ENCODE measurements at regions not wholly inside any gene's neighbourhood (a gene's known extent, or its start where the extent isn't known, plus 50 kb on each side); places are given as distances from the start of the nearest gene placed in this dataset.

DNA sequence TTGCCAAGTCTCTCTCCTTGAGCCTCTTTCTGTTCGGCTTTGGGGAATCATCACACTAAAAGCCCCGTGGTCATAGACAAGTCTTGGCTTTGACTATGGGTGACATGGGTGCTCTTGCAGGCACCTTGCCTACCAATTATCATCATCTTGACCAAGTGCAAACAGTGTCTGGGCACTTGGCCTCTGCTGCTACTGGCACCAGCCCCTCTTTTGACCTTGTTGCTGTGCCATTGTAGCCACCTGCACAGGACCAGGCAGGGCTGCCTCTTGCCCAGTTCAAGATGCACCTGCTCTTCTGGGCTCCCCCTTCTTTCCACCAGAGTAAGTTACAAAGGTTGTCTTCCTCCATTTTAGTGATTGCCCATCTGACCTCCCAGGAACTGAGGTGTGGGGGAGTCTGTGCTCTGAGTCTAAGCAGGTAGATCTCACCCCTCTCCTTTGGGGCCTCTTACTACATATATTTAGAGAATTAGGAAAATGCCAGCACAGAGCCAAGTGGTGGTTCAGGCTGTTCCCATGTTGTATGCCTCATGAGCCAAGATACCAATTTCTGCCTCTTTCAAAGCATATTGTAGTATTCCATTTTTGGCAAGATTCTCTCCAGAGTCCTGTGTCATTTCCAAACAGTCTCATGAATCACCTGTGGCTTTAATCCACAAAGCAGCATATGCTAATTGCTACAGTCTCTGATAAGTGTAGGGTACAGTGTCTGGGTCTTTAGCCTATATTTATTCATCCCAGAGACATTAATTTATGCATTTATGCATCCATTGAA is 142.9 kb upstream of the DAP start:
- DNase-seq, result no peak

DNA sequence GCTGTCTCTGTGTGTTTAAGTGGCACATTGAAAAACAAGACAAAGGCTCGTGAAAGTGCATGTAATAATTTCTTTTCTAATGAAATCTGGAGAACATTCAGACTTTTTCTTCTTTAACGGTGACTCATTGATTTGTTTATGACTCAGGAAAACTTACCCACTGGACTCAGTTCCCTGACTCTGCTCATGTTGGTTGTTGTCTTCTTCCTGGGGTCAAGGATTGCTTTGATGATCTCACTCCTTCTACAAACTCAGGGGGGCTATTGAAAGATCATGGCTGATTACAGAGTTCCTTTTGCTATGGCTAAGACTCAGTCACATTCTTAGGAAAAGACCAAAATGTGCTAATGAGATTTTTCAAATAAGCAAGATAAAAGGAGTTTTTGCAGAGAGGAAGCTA is 141.1 kb upstream of the DAP start:
- intact Hi-C loops (cut with DNase I), result no loop called here
- no peak overlapping the region for H3K27ac ChIP-seq (ENCODE audit: low read depth in 1 of 2, low read length in 2 of 2)
- no peaks in the 10 kb centered on the region for H3K36me3 ChIP-seq (ENCODE audit: control insufficient read depth in 1 of 2, insufficient read depth in 2 of 2, low read length in 1 of 2)
- no peaks in the 10 kb centered on the region for H3K4me1 ChIP-seq (ENCODE audit: control insufficient read depth in 1 of 2, insufficient read depth in 2 of 2, low read length in 2 of 2)
- no peak for DNase-seq
- peaks cover 3% of the 10 kb centered on the region for H3K9me3 ChIP-seq (ENCODE audit: control insufficient read depth, low read length)
- 47 to 51% methylated on average over 2 of the region's 2 CpGs for WGBS, 2 donors
- no peak for ATAC-seq (ENCODE audit: low FRiP score)
- H3K27me3 ChIP-seq (ENCODE audit: control insufficient read depth in 1 of 2, insufficient read depth in 2 of 2, low read length in 1 of 2), result peaks cover 0 to 3% of the 10 kb centered on the region in 2 donors
- no peak overlapping the region for H3K4me3 ChIP-seq (ENCODE audit: low read length in 2 of 2)

More for the DNA sequence above, 142.9 kb upstream of the DAP start:
- Histone ChIP-seq H3K27ac (ENCODE audit: low read depth in 1 of 2, low read length in 2 of 2) (no peak overlapping the region), H3K4me1 (ENCODE audit: control insufficient read depth in 1 of 2, insufficient read depth in 2 of 2, low read length in 2 of 2) (no peaks in the 10 kb centered on the region), H3K9me3 (ENCODE audit: control insufficient read depth, low read length) (peaks cover 4% of the 10 kb centered on the region), H3K4me3 (ENCODE audit: low read length in 2 of 2) (no peak overlapping the region), H3K36me3 (ENCODE audit: control insufficient read depth in 1 of 2, insufficient read depth in 2 of 2, low read length in 1 of 2) (no peaks in the 10 kb centered on the region), H3K27me3 (ENCODE audit: control insufficient read depth in 1 of 2, insufficient read depth in 2 of 2, low read length in 1 of 2) (peaks cover 0 to 3% of the 10 kb centered on the region in 2 donors)
- WGBS, 2 donors, result 93% methylated on average over 2 of the region's 2 CpGs
- ATAC-seq (ENCODE audit: low FRiP score), result no peak
- intact Hi-C loops (cut with DNase I), result no loop called here

DNA sequence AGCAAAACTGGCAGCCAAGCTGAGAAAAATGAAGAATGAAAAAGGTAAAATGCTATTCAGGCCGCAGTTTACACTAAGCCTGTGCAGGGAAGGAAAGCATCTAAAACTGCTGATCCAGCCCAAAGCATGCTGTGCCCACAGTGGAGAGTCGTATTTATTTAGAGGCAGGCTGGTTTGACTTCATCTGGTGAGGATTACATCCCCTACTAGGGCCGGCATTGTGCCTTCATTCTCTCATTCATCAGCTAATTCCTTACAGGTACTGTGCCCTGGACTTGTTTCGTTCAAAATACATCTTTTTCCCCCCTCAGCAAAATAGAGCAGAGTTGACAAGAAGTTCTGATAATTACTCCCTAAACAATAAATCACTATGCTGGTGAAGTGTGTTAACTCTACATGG is 137.5 kb upstream of the DAP start:
- H3K9me3 ChIP-seq (ENCODE audit: control insufficient read depth, low read length), result no peaks in the 10 kb centered on the region
- no peak overlapping the region for H3K4me3 ChIP-seq (ENCODE audit: low read length in 2 of 2)
- intact Hi-C loops (cut with DNase I), result no loop called here
- H3K27ac ChIP-seq (ENCODE audit: low read depth in 1 of 2, low read length in 2 of 2), result no peak overlapping the region
- 37 to 40% methylated on average over 4 of the region's 4 CpGs for WGBS, 2 donors
- H3K4me1 ChIP-seq (ENCODE audit: control insufficient read depth in 1 of 2, insufficient read depth in 2 of 2, low read length in 2 of 2), result no peaks in the 10 kb centered on the region
- DNase-seq (no peak), ATAC-seq (ENCODE audit: low FRiP score) (no peak)
- no peaks in the 10 kb centered on the region for H3K36me3 ChIP-seq (ENCODE audit: control insufficient read depth in 1 of 2, insufficient read depth in 2 of 2, low read length in 1 of 2)
- H3K27me3 ChIP-seq (ENCODE audit: control insufficient read depth in 1 of 2, insufficient read depth in 2 of 2, low read length in 1 of 2), result no peaks in the 10 kb centered on the region

DNA sequence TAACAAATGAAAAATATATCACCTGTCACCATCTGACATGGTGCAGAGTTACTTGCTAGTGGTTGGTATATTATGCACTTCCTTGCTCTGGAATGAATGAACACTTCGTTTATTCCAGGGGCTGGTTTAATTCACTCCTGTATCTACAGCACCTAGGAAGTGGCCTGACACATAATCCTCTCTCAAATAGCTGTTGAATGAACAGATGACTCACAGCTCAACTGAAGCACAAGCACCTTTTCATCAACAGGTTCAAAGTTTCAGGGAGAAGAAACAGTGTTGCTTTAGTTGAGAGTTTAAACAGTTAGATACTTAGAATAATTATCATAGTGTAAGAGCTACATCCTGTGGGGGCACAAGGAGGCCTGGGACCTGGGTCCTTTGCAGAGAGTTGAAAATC is 135.0 kb upstream of the DAP start:
- H3K4me3 ChIP-seq (ENCODE audit: low read length in 2 of 2), result no peak overlapping the region
- H3K36me3 ChIP-seq (ENCODE audit: control insufficient read depth in 1 of 2, insufficient read depth in 2 of 2, low read length in 1 of 2), result no peaks in the 10 kb centered on the region
- DNase-seq (no peak), ATAC-seq (ENCODE audit: low FRiP score) (no peak)
- H3K9me3 ChIP-seq (ENCODE audit: control insufficient read depth, low read length), result peaks cover 2% of the 10 kb centered on the region
- WGBS, 2 donors, result 55 to 66% methylated on average over 1 of the region's 1 CpG
- intact Hi-C loops (cut with DNase I), result no loop called here
- no peak overlapping the region for H3K27ac ChIP-seq (ENCODE audit: low read depth in 1 of 2, low read length in 2 of 2)
- H3K4me1 ChIP-seq (ENCODE audit: control insufficient read depth in 1 of 2, insufficient read depth in 2 of 2, low read length in 2 of 2), result no peaks in the 10 kb centered on the region
- H3K27me3 ChIP-seq (ENCODE audit: control insufficient read depth in 1 of 2, insufficient read depth in 2 of 2, low read length in 1 of 2), result no peaks in the 10 kb centered on the region

DNA sequence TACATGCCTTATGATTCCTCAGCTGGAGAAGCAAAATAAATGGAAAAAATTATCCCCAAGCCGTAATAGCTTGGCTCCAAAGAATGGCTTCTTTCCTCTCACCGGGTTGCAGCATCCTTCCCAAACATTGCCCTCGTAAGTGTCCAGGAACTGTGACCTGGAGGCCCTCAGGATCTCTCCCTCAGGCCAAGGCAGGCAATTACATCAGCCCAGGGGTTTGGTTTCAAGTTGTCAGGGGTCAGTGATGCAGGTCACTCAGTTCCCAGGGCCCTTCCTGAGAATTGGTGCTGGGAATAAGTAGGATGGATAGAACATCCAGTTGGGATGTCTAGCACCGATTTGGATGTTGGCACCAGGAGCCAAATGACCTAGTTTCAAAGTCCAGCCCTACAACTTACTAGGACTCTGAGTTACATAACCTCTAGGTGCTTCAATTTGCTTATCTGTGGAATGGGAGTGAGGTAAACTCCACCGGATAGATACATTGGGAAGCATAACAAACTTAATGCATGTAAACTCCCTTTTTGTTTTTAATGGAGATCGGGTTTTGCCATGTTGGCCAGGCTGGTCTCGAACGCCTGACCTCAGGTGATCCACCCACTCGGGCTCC is 133.5 kb upstream of the DAP start:
- WGBS, 2 donors, result 50 to 57% methylated on average over 9 of the region's 9 CpGs
- peaks cover 2% of the 10 kb centered on the region for H3K9me3 ChIP-seq (ENCODE audit: control insufficient read depth, low read length)
- ATAC-seq (ENCODE audit: low FRiP score) (no peak), DNase-seq (no peak)
- no peaks in the 10 kb centered on the region for H3K27me3 ChIP-seq (ENCODE audit: control insufficient read depth in 1 of 2, insufficient read depth in 2 of 2, low read length in 1 of 2)
- no peak overlapping the region for H3K4me3 ChIP-seq (ENCODE audit: low read length in 2 of 2)
- no peaks in the 10 kb centered on the region for H3K4me1 ChIP-seq (ENCODE audit: control insufficient read depth in 1 of 2, insufficient read depth in 2 of 2, low read length in 2 of 2)
- H3K27ac ChIP-seq (ENCODE audit: low read depth in 1 of 2, low read length in 2 of 2), result no peak overlapping the region
- intact Hi-C loops (cut with DNase I), result no loop called here
- H3K36me3 ChIP-seq (ENCODE audit: control insufficient read depth in 1 of 2, insufficient read depth in 2 of 2, low read length in 1 of 2), result no peaks in the 10 kb centered on the region

DNA sequence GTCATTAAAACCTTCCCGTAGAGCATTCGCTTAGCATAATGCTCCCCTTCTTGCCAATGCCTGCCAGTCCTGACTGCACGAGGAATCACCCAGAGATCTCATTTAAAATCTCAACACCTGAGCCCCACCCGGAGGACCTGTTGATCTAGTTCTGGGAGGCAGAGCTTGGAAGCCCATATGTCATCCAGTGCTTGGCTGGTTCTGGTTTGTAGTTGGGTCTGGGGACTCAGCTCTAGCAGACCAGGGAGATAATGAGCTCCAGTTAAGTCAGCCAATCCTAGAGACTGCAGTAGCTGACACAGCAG is 131.8 kb upstream of the DAP start:
- Histone ChIP-seq H3K4me1 (ENCODE audit: control insufficient read depth in 1 of 2, insufficient read depth in 2 of 2, low read length in 2 of 2) (no peaks in the 10 kb centered on the region), H3K4me3 (ENCODE audit: low read length in 2 of 2) (no peak overlapping the region), H3K36me3 (ENCODE audit: control insufficient read depth in 1 of 2, insufficient read depth in 2 of 2, low read length in 1 of 2) (no peaks in the 10 kb centered on the region), H3K9me3 (ENCODE audit: control insufficient read depth, low read length) (peaks cover 2% of the 10 kb centered on the region), H3K27ac (ENCODE audit: low read depth in 1 of 2, low read length in 2 of 2) (no peak overlapping the region), H3K27me3 (ENCODE audit: control insufficient read depth in 1 of 2, insufficient read depth in 2 of 2, low read length in 1 of 2) (no peaks in the 10 kb centered on the region)
- DNase-seq, result no peak
- WGBS, 2 donors, result 83 to 89% methylated on average over 4 of the region's 4 CpGs
- intact Hi-C loops (cut with DNase I), result no loop called here
- ATAC-seq (ENCODE audit: low FRiP score), result no peak

DNA sequence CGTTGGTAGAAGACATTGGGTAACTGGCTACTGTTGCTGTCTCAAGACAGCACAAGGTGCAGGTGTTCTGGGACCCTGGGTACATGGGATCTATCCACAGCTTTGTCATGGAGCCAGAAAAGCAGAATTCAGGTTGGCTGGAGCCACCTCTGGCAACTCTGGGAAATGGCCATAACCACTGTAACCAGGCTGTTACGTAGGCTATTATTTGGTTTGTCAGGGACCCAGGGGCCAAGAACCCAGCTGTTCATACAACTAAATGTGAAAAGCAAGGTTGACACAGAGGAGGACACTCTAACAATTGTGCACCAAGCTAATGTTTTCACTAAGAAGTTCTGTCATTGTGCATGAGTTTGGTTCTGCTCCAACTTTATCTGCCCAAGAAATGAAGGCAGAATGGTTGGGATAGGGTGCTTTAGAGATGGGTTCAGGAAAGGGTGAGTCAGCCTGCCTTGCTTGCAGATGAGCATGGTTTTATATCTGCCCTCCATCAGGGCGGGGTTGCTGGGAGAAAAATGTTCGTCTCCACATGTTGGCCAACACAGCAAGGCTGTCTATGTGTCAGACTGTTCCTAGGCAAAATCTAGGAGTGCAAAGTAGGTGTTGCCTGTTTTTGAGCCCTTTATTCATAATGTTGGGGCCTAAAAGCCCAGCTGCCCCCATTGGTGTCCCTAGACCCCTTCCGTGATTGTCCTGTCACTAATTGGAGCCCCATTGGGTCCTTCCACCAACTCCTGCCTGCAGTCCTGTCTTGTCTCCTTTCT is 131.3 kb upstream of the DAP start:
- Histone ChIP-seq H3K27ac (ENCODE audit: low read depth in 1 of 2, low read length in 2 of 2) (no peak overlapping the region), H3K36me3 (ENCODE audit: control insufficient read depth in 1 of 2, insufficient read depth in 2 of 2, low read length in 1 of 2) (no peaks in the 10 kb centered on the region), H3K4me3 (ENCODE audit: low read length in 2 of 2) (no peak overlapping the region), H3K4me1 (ENCODE audit: control insufficient read depth in 1 of 2, insufficient read depth in 2 of 2, low read length in 2 of 2) (no peaks in the 10 kb centered on the region), H3K27me3 (ENCODE audit: control insufficient read depth in 1 of 2, insufficient read depth in 2 of 2, low read length in 1 of 2) (no peaks in the 10 kb centered on the region), H3K9me3 (ENCODE audit: control insufficient read depth, low read length) (peaks cover 2% of the 10 kb centered on the region)
- DNase-seq (no peak), ATAC-seq (ENCODE audit: low FRiP score) (no peak)
- intact Hi-C loops (cut with DNase I), result no loop called here
- WGBS, 2 donors, result 81 to 82% methylated on average over 5 of the region's 5 CpGs

DNA sequence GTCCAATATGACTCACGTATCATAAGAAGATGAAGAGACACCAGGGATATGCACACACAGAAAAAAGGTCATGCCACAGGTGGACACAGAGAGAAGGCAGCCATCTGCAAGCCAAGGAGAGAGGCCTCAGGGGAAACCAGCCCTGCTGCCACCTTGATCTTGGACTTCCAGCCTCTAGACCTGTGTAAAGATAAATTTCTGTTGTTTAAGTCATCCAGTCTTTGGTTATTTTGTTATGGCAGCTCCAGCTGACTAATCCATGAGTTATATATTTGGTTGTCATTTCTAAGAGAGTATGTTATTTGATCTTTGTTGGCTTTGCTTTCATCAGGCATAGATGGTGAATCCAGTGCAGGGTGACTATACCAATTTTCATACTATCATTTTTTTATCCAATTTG is 130.2 kb upstream of the DAP start:
- 83 to 89% methylated on average over 1 of the region's 1 CpG for WGBS, 2 donors

DNA sequence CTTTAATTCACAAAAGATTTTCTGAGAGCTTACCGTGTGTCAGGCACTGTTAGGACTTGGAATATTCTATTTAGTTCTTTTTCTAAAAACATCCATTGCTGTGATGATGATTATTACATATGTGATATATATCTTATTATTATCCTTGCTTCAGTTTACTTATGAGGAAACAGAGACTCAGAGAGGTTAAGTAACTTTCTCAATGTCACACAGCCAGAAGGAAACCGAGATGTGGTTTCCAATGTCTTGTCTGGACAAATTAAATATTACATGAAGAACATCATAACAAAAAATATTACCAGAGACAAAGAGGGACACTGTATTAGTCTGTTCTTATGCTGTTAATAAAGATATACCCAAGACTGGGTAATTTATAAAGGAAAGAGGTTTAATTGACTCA is 125.5 kb upstream of the DAP start:
- ATAC-seq (ENCODE audit: low FRiP score) (no peak), DNase-seq (no peak)
- H3K27ac ChIP-seq (ENCODE audit: low read depth in 1 of 2, low read length in 2 of 2), result no peak overlapping the region
- no peak overlapping the region for H3K4me3 ChIP-seq (ENCODE audit: low read length in 2 of 2)
- H3K27me3 ChIP-seq (ENCODE audit: control insufficient read depth in 1 of 2, insufficient read depth in 2 of 2, low read length in 1 of 2), result no peaks in the 10 kb centered on the region
- WGBS, 2 donors, result 86 to 94% methylated on average over 2 of the region's 2 CpGs
- peaks cover 2% of the 10 kb centered on the region for H3K9me3 ChIP-seq (ENCODE audit: control insufficient read depth, low read length)
- H3K36me3 ChIP-seq (ENCODE audit: control insufficient read depth in 1 of 2, insufficient read depth in 2 of 2, low read length in 1 of 2), result no peaks in the 10 kb centered on the region
- intact Hi-C loops (cut with DNase I), result no loop called here
- H3K4me1 ChIP-seq (ENCODE audit: control insufficient read depth in 1 of 2, insufficient read depth in 2 of 2, low read length in 2 of 2), result no peaks in the 10 kb centered on the region

More for the DNA sequence above, 130.2 kb upstream of the DAP start:
- peaks cover 2% of the 10 kb centered on the region for H3K9me3 ChIP-seq (ENCODE audit: control insufficient read depth, low read length)
- no peaks in the 10 kb centered on the region for H3K4me1 ChIP-seq (ENCODE audit: control insufficient read depth in 1 of 2, insufficient read depth in 2 of 2, low read length in 2 of 2)
- H3K27ac ChIP-seq (ENCODE audit: low read depth in 1 of 2, low read length in 2 of 2), result no peak overlapping the region
- H3K4me3 ChIP-seq (ENCODE audit: low read length in 2 of 2), result no peak overlapping the region
- no peaks in the 10 kb centered on the region for H3K36me3 ChIP-seq (ENCODE audit: control insufficient read depth in 1 of 2, insufficient read depth in 2 of 2, low read length in 1 of 2)
- intact Hi-C loops (cut with DNase I), result no loop called here
- H3K27me3 ChIP-seq (ENCODE audit: control insufficient read depth in 1 of 2, insufficient read depth in 2 of 2, low read length in 1 of 2), result no peaks in the 10 kb centered on the region
- DNase-seq (no peak), ATAC-seq (ENCODE audit: low FRiP score) (no peak)
